Liver (tissue), 8 donors: ENCODE measurements at regions not wholly inside any gene's neighbourhood (a gene's known extent, or its start where the extent isn't known, plus 50 kb on each side); places are given as distances from the start of the nearest gene placed in this dataset.
"Not testable (repeated sequence)": the region's sequence is repeated elsewhere in the genome, so short reads cannot be mapped to it uniquely, and the experiment has no call there.

Experiments used
- DNase-seq: peaks from one replicate; pipeline ENCODE4 v3.0.0-alpha.2; 2017; ENCODE audit warnings: low spot score
- H3K27ac ChIP-seq, 2 donors: one replicate each; pipeline ENCODE4 v1.7.0; 2013; ENCODE audit warnings: inconsistent platforms in 2 of 2, low read length in 2 of 2, control low read depth in 1 of 2, low read depth in 1 of 2, mild to moderate bottlenecking in 1 of 2
- H3K27me3 ChIP-seq, 4 donors: one replicate each; pipeline versions ENCODE4 v1.6.1 to v1.7.0; 2013; ENCODE audit warnings: low read length in 3 of 4, inconsistent platforms in 1 of 4, mild to moderate bottlenecking in 1 of 4, moderate library complexity in 1 of 4; ENCODE audit not compliant: control insufficient read depth in 4 of 4, insufficient read depth in 4 of 4
- H3K36me3 ChIP-seq, 4 donors: one replicate each; pipeline versions ENCODE4 v1.6.1 to v1.7.0; 2013; ENCODE audit warnings: low read length in 3 of 4, mild to moderate bottlenecking in 3 of 4, low read depth in 1 of 4, moderate library complexity in 1 of 4; ENCODE audit not compliant: control insufficient read depth in 4 of 4, insufficient read depth in 3 of 4
- H3K4me1 ChIP-seq, 4 donors: one replicate each; pipeline versions ENCODE4 v1.6.1 to v1.7.0; 2013; ENCODE audit warnings: low read length in 3 of 4, mild to moderate bottlenecking in 3 of 4, moderate library complexity in 1 of 4; ENCODE audit not compliant: control insufficient read depth in 4 of 4, insufficient read depth in 4 of 4
- H3K4me3 ChIP-seq, 3 donors: one replicate each; pipeline versions ENCODE4 v1.6.1 to v1.7.0; 2013; ENCODE audit warnings: low read length in 3 of 3, control low read depth in 1 of 3, low read depth in 1 of 3, mild to moderate bottlenecking in 1 of 3
- H3K9ac ChIP-seq, 2 donors: one replicate each; pipeline ENCODE4 v1.7.0; 2013; ENCODE audit warnings: low read length in 2 of 2, mild to moderate bottlenecking in 2 of 2, moderate library complexity in 2 of 2, control low read depth in 1 of 2, low read depth in 1 of 2
- H3K9me3 ChIP-seq, 4 donors: one replicate each; pipeline versions ENCODE4 v1.6.1 to v1.7.0; 2013; ENCODE audit warnings: low read length in 3 of 4; ENCODE audit not compliant: control insufficient read depth in 4 of 4
- EGR1 ChIP-seq, 2 donors: IDR thresholded peaks; 2 replicates each; pipeline ENCODE4 v1.6.1; 2016 to 2018; ENCODE audit warnings: antibody characterized with exemption in 2 of 2, low read depth in 2 of 2
- FOXA1 ChIP-seq: IDR thresholded peaks from 2 replicates; pipeline ENCODE4 v1.6.1; 2016; ENCODE audit warnings: antibody characterized with exemption
- FOXA2 ChIP-seq: IDR thresholded peaks from 2 replicates; pipeline ENCODE4 v1.6.1; 2016; ENCODE audit warnings: antibody characterized with exemption
- GABPA ChIP-seq, 2 donors: IDR thresholded peaks in 1 of 2; conservative IDR thresholded peaks in 1 of 2; 2 replicates each; pipeline ENCODE4 v1.6.1; 2016; ENCODE audit warnings: antibody characterized with exemption in 2 of 2, mild to moderate bottlenecking in 1 of 2, moderate library complexity in 1 of 2
- HNF4A ChIP-seq, 2 donors: conservative IDR thresholded peaks; 2 replicates each; pipeline ENCODE4 v1.6.1; 2016; ENCODE audit warnings: antibody characterized with exemption in 2 of 2, mild to moderate bottlenecking in 2 of 2
- HNF4G ChIP-seq: IDR thresholded peaks from 2 replicates; pipeline ENCODE4 v1.6.1; 2016; ENCODE audit warnings: antibody characterized with exemption
- JUND ChIP-seq, 2 donors: IDR thresholded peaks; 2 replicates each; pipeline ENCODE4 v1.6.1; 2016; ENCODE audit warnings: antibody characterized with exemption in 2 of 2
- MAX ChIP-seq: IDR thresholded peaks from 2 replicates; pipeline ENCODE4 v1.6.1; 2016; ENCODE audit warnings: antibody characterized with exemption
- NR2F2 ChIP-seq: IDR thresholded peaks from 2 replicates; pipeline ENCODE4 v1.6.1; 2016; ENCODE audit warnings: antibody characterized with exemption
- RAD21 ChIP-seq, 2 donors: IDR thresholded peaks; 2 replicates each; pipeline ENCODE4 v1.6.1; 2016; ENCODE audit warnings: antibody characterized with exemption in 2 of 2, mild to moderate bottlenecking in 2 of 2
- REST ChIP-seq: IDR thresholded peaks from 2 replicates; pipeline ENCODE4 v1.6.1; 2016; ENCODE audit warnings: antibody characterized with exemption, mild to moderate bottlenecking
- RXRA ChIP-seq, 2 donors: IDR thresholded peaks; 2 replicates each; pipeline ENCODE4 v1.6.1; 2017 to 2018; ENCODE audit warnings: antibody characterized with exemption in 2 of 2, mild to moderate bottlenecking in 1 of 2
- YY1 ChIP-seq: IDR thresholded peaks from 2 replicates; pipeline ENCODE4 v1.6.1; 2016; ENCODE audit warnings: antibody characterized with exemption, mild to moderate bottlenecking
- ZBTB33 ChIP-seq: IDR thresholded peaks from 2 replicates; pipeline ENCODE4 v1.6.1; 2016; ENCODE audit warnings: antibody characterized with exemption
- WGBS: extraction: QIAGEN DNeasy Blood & Tissue Kit; methylation state at CpG from one replicate; pipeline ENCODE4 v1.1.7; 2013; 5-methylcytosine and 5-hydroxymethylcytosine counted together
- TF ChIP-seq, protein P1 (sequence below): fragments of 150-350 bp; IDR thresholded peaks from 2 replicates; pipeline ENCODE4 v1.5.1; 2017; ENCODE audit warnings: improper control_type of control experiment, low read depth, low read length; ENCODE audit not compliant: missing input control
- TF ChIP-seq, protein P2 (sequence below): IDR thresholded peaks from 2 replicates; pipeline ENCODE4 v1.6.1; 2016; ENCODE audit warnings: antibody characterized with exemption
- donor health status: healthy.
- donor health status: healthy.
- donor health status: healthy.
- donor health status: healthy.
- donor health status: healthy.

GRCh38 chr2:220756653-220757052, 815.5 kb downstream of the EPHA4 start (continued):
- TF ChIP-seq REST = no peak

DNA sequence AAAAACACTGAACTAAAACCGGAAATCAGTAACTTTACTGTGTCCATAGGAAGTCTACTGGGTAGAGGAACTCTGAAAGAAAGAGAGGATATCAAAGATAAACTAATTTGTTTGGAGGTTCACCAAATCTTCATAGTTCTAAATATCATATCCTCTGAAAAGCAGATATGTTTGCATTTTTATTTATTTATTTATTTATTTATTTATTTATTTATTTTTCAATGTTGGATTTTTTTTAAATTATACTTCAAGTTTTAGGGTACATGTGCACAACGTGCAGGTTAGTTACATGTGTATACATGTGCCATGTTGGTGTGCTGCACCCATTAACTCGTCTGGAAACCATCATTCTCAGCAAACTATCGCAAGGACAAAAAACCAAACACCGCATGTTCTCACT, 813.7 kb downstream of the EPHA4 start:
- not testable (repeated sequence) for H3K4me3 ChIP-seq, DNase-seq, H3K9me3 ChIP-seq, H3K9ac ChIP-seq, H3K36me3 ChIP-seq, H3K4me1 ChIP-seq, H3K27me3 ChIP-seq, H3K27ac ChIP-seq
- WGBS = 84% methylated on average over 5 of the region's 5 CpGs

DNA sequence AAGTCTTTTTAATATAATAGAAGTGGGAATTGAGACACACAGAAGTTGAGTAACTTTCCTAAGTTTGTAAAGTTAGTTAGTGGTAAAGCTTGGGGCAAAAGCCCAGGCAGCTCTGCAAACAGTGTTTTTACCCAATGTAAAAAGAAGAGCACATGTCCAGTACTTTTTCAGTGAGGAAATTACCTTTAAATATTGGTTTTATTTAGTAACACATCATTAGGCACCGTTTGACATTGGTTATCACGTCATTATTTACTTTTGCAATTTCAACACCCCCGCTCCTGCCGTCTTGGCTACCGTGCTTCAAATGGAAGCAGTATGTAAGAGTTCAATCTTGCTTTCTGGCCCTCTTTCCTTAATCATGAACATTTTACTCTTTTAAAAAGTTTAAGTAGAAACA, 807.9 kb downstream of the EPHA4 start:
- H3K9ac ChIP-seq = no peak overlapping the region
- no peaks in the 10 kb centered on the region for H3K27me3 ChIP-seq
- DNase-seq = no peak
- no peaks in the 10 kb centered on the region for H3K9me3 ChIP-seq
- H3K27ac ChIP-seq = no peak overlapping the region
- no peaks in the 10 kb centered on the region for H3K36me3 ChIP-seq
- H3K4me3 ChIP-seq = no peak overlapping the region
- TF ChIP-seq JUND (IDR thresholded peaks at IDR 0.05) (no peak), GABPA (IDR thresholded peaks at IDR 0.05 in 1 of 2, conservative IDR thresholded peaks at IDR 0.05 in 1 of 2) (no peak), ZBTB33 (no peak), RXRA (IDR thresholded peaks at IDR 0.05) (no peak), NR2F2 (no peak), YY1 (no peak), RAD21 (IDR thresholded peaks at IDR 0.05) (no peak), REST (no peak), FOXA2 (no peak), HNF4G (no peak), HNF4A (conservative IDR thresholded peaks at IDR 0.05) (no peak), MAX (no peak), FOXA1 (no peak), EGR1 (IDR thresholded peaks at IDR 0.05; ENCODE audit: low read depth in 2 of 2) (no peak)
- TF ChIP-seq, protein P1, sequence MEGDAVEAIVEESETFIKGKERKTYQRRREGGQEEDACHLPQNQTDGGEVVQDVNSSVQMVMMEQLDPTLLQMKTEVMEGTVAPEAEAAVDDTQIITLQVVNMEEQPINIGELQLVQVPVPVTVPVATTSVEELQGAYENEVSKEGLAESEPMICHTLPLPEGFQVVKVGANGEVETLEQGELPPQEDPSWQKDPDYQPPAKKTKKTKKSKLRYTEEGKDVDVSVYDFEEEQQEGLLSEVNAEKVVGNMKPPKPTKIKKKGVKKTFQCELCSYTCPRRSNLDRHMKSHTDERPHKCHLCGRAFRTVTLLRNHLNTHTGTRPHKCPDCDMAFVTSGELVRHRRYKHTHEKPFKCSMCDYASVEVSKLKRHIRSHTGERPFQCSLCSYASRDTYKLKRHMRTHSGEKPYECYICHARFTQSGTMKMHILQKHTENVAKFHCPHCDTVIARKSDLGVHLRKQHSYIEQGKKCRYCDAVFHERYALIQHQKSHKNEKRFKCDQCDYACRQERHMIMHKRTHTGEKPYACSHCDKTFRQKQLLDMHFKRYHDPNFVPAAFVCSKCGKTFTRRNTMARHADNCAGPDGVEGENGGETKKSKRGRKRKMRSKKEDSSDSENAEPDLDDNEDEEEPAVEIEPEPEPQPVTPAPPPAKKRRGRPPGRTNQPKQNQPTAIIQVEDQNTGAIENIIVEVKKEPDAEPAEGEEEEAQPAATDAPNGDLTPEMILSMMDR = no peak
- TF ChIP-seq, protein P2, sequence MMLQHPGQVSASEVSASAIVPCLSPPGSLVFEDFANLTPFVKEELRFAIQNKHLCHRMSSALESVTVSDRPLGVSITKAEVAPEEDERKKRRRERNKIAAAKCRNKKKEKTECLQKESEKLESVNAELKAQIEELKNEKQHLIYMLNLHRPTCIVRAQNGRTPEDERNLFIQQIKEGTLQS = no peak
- no peaks in the 10 kb centered on the region for H3K4me1 ChIP-seq
- WGBS = 51% methylated on average over 5 of the region's 5 CpGs
